ENCODE measurements at regions not wholly inside any gene's neighbourhood (a gene's known extent, or its start where the extent isn't known, plus 50 kb on each side); places are given as distances from the start of the nearest gene placed in this dataset.

DNA sequence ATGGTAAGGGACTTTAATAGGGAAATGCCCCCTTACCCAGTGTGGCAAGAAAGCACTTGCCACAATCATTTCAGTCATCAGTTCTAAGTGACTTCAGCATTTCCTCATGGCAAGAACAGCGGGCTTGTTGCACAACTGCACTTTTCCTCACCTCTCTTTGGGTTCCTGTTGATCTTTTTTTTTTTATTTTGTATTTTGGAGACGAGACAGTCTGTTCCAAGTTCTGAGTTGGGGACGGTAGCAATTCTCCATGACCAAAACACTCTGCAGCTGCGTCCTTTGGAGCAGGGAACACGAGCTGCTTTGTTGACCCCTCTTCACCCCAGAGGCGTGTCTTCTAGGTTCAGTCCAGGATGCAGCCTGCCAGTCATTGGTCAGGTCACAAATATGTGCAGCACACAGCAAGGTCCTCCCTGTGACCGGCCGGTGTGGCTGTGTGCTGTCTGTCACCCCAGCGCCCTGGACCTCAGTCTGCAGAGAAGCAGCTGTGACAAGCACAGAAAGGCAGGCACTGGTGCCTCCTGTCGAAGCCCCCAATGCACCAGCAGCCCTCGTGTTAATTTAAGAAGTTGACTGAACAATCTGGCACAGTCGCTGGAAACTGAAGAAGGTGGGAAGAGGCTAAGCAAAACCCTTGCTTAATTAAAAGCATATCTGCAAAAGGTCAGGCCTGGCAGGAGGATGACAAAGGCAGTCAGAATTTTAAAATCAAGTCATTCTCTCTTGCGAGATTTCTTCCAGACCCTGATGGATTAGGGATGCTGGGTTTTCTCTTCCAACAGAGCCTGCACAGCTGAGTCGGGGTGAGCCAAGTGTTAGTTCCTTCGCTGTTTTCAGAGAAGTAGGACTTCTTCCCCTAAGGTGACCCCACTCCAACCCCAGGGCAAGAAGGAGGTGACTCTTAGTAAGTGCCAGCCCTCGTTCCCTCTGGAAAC, 96.7 kb upstream of the COPS8 start (continued):
- TF ChIP-seq, protein P1, sequence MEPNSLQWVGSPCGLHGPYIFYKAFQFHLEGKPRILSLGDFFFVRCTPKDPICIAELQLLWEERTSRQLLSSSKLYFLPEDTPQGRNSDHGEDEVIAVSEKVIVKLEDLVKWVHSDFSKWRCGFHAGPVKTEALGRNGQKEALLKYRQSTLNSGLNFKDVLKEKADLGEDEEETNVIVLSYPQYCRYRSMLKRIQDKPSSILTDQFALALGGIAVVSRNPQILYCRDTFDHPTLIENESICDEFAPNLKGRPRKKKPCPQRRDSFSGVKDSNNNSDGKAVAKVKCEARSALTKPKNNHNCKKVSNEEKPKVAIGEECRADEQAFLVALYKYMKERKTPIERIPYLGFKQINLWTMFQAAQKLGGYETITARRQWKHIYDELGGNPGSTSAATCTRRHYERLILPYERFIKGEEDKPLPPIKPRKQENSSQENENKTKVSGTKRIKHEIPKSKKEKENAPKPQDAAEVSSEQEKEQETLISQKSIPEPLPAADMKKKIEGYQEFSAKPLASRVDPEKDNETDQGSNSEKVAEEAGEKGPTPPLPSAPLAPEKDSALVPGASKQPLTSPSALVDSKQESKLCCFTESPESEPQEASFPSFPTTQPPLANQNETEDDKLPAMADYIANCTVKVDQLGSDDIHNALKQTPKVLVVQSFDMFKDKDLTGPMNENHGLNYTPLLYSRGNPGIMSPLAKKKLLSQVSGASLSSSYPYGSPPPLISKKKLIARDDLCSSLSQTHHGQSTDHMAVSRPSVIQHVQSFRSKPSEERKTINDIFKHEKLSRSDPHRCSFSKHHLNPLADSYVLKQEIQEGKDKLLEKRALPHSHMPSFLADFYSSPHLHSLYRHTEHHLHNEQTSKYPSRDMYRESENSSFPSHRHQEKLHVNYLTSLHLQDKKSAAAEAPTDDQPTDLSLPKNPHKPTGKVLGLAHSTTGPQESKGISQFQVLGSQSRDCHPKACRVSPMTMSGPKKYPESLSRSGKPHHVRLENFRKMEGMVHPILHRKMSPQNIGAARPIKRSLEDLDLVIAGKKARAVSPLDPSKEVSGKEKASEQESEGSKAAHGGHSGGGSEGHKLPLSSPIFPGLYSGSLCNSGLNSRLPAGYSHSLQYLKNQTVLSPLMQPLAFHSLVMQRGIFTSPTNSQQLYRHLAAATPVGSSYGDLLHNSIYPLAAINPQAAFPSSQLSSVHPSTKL (CRISPR knock-in tag; IDR thresholded peaks at IDR 0.05), result 0 out of 2 replicates have a peak, but pooled peaks have one; percentile 21
- TF ChIP-seq FOXA1 (IDR thresholded peaks at IDR 0.05), result no peak
- 0 out of 2 replicates have a peak, but pooled peaks have one; percentile 16 for TF ChIP-seq FOXA1 (CRISPR knock-in tag; IDR thresholded peaks at IDR 0.05)
- 0 out of 2 replicates have a peak, but pooled peaks have one; percentile 62 for TF ChIP-seq ZFP36L1 (CRISPR knock-in tag; IDR thresholded peaks at IDR 0.05)
- TF ChIP-seq KLF11 (CRISPR knock-in tag; IDR thresholded peaks at IDR 0.05), result no peak
- TF ChIP-seq, protein P2, sequence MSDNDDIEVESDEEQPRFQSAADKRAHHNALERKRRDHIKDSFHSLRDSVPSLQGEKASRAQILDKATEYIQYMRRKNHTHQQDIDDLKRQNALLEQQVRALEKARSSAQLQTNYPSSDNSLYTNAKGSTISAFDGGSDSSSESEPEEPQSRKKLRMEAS (IDR thresholded peaks at IDR 0.05), result peak; percentile 66
- TF ChIP-seq, protein P3, sequence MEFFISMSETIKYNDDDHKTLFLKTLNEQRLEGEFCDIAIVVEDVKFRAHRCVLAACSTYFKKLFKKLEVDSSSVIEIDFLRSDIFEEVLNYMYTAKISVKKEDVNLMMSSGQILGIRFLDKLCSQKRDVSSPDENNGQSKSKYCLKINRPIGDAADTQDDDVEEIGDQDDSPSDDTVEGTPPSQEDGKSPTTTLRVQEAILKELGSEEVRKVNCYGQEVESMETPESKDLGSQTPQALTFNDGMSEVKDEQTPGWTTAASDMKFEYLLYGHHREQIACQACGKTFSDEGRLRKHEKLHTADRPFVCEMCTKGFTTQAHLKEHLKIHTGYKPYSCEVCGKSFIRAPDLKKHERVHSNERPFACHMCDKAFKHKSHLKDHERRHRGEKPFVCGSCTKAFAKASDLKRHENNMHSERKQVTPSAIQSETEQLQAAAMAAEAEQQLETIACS (CRISPR knock-in tag; IDR thresholded peaks at IDR 0.05), result no peak
- TF ChIP-seq, protein P4, sequence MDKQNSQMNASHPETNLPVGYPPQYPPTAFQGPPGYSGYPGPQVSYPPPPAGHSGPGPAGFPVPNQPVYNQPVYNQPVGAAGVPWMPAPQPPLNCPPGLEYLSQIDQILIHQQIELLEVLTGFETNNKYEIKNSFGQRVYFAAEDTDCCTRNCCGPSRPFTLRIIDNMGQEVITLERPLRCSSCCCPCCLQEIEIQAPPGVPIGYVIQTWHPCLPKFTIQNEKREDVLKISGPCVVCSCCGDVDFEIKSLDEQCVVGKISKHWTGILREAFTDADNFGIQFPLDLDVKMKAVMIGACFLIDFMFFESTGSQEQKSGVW (CRISPR knock-in tag; IDR thresholded peaks at IDR 0.05; ENCODE audit: borderline replicate concordance), result no peak
- TF ChIP-seq ZNF225 (CRISPR knock-in tag; IDR thresholded peaks at IDR 0.05), result 0 out of 2 replicates have a peak, but pooled peaks have one; percentile 24
- TF ChIP-seq KDM4B (CRISPR knock-in tag; IDR thresholded peaks at IDR 0.05), result no peak
- TF ChIP-seq SAFB2 (CRISPR knock-in tag; IDR thresholded peaks at IDR 0.05; ENCODE audit: borderline replicate concordance, low read depth), result no peak; the same call in 1 of the 2 replicates
- no peak for TF ChIP-seq TOE1 (CRISPR knock-in tag; IDR thresholded peaks at IDR 0.05)
- peak; percentile 14; the same call in 1 of the 2 replicates for TF ChIP-seq FOXO1 (CRISPR knock-in tag; IDR thresholded peaks at IDR 0.05)
- TF ChIP-seq ZNF891 (CRISPR knock-in tag; IDR thresholded peaks at IDR 0.05), result no peak
- TF ChIP-seq ZNF83 (CRISPR knock-in tag; IDR thresholded peaks at IDR 0.05; ENCODE audit: borderline replicate concordance), result 0 out of 2 replicates have a peak, but pooled peaks have one; percentile 40
- peak; percentile 44; the same call in 1 of the 2 replicates for TF ChIP-seq NRL (CRISPR knock-in tag; IDR thresholded peaks at IDR 0.05; ENCODE audit: borderline replicate concordance)
- TF ChIP-seq, protein P5, sequence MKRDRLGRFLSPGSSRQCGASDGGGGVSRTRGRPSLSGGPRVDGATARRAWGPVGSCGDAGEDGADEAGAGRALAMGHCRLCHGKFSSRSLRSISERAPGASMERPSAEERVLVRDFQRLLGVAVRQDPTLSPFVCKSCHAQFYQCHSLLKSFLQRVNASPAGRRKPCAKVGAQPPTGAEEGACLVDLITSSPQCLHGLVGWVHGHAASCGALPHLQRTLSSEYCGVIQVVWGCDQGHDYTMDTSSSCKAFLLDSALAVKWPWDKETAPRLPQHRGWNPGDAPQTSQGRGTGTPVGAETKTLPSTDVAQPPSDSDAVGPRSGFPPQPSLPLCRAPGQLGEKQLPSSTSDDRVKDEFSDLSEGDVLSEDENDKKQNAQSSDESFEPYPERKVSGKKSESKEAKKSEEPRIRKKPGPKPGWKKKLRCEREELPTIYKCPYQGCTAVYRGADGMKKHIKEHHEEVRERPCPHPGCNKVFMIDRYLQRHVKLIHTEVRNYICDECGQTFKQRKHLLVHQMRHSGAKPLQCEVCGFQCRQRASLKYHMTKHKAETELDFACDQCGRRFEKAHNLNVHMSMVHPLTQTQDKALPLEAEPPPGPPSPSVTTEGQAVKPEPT (CRISPR knock-in tag; IDR thresholded peaks at IDR 0.05; ENCODE audit: low read depth), result no peak
- no peak for TF ChIP-seq ZNF331 (CRISPR knock-in tag; IDR thresholded peaks at IDR 0.05)
- TF ChIP-seq, protein P6, sequence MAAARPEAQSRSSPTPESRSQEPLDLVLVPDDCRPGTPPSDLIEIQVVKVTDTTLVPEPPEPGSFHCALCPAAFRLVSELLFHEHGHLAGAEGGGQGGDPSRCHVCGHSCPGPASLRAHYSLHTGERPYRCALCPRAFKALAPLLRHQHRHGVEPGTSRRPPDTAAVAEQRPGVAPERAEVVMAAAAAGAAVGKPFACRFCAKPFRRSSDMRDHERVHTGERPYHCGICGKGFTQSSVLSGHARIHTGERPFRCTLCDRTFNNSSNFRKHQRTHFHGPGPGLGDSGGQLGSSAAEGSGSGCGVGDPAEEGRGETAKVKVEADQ (CRISPR knock-in tag; IDR thresholded peaks at IDR 0.05; ENCODE audit: borderline replicate concordance), result 0 out of 2 replicates have a peak, but pooled peaks have one; percentile 47
- 0 out of 2 replicates have a peak, but pooled peaks have one; percentile 17 for TF ChIP-seq CREB1 (IDR thresholded peaks at IDR 0.05)
- no peak for TF ChIP-seq CREB1 (CRISPR knock-in tag; IDR thresholded peaks at IDR 0.05)

Data from HepG2 (cell line).